SK-N-SH treated with all-trans-retinoic acid at 6 μM for 48 hours (cell line): ENCODE measurements at regions not wholly inside any gene's neighbourhood (a gene's known extent, or its start where the extent isn't known, plus 50 kb on each side); places are given as distances from the start of the nearest gene placed in this dataset.

Experiments used
- ATAC-seq: fragments of 200-7000 bp; cut with Tn5 transposase; 3 replicates; pipeline ENCODE4 v1.9.1; 2020; ENCODE audit warnings: mild to moderate bottlenecking, moderate library complexity
- ARNTL ChIP-seq: fragments of 450-650 bp; formaldehyde crosslinking; IDR thresholded peaks from 2 replicates; pipeline ENCODE4 v1.5.0; 2020; ENCODE audit warnings: low read depth, mild to moderate bottlenecking, moderate library complexity, borderline replicate concordance
- BACH2 ChIP-seq: fragments of 250-450 bp; sonication (Bioruptor Pico); IDR thresholded peaks from 2 replicates; pipeline ENCODE4 v1.9.0; 2021; ENCODE audit warnings: mild to moderate bottlenecking, borderline replicate concordance
- CSDC2 ChIP-seq: fragments of 250-450 bp; sonication (Bioruptor Pico); IDR thresholded peaks from 2 replicates; pipeline ENCODE4 v1.5.0; 2020; ENCODE audit warnings: mild to moderate bottlenecking, moderate library complexity
- CSRNP3 ChIP-seq: fragments of 250-450 bp; sonication (Bioruptor Pico); IDR thresholded peaks from 2 replicates; pipeline ENCODE4 v1.5.1; 2021; ENCODE audit warnings: mild to moderate bottlenecking, moderate library complexity
- GLIS3 ChIP-seq: fragments of 250-450 bp; sonication (Bioruptor Pico); IDR thresholded peaks from 2 replicates; pipeline ENCODE4 v1.5.0; 2020; ENCODE audit warnings: mild to moderate bottlenecking, moderate library complexity
- ISL1 ChIP-seq: fragments of 250-450 bp; sonication (Bioruptor Pico); IDR thresholded peaks from 2 replicates; pipeline ENCODE4 v2.1.2; 2022; ENCODE audit warnings: mild to moderate bottlenecking, moderate library complexity
- OSR1 ChIP-seq: fragments of 250-450 bp; sonication (Bioruptor Pico); IDR thresholded peaks from 2 replicates; pipeline ENCODE4 v1.8.0; 2022; ENCODE audit warnings: moderate library complexity, mild to moderate bottlenecking, inconsistent platforms
- PATZ1 ChIP-seq: fragments of 250-450 bp; sonication (Bioruptor Pico); IDR thresholded peaks from 2 replicates; pipeline ENCODE4 v1.8.0; 2020; ENCODE audit warnings: mild to moderate bottlenecking, moderate library complexity, borderline replicate concordance
- POU6F1 ChIP-seq: fragments of 250-450 bp; sonication (Bioruptor Pico); IDR thresholded peaks from 2 replicates; pipeline ENCODE4 v1.8.0; 2021; ENCODE audit warnings: low read depth, mild to moderate bottlenecking, moderate library complexity, borderline replicate concordance
- PPARA ChIP-seq: fragments of 250-450 bp; sonication (Bioruptor Pico); IDR thresholded peaks from 2 replicates; pipeline ENCODE4 v1.5.0; 2020; ENCODE audit warnings: mild to moderate bottlenecking, borderline replicate concordance
- RARB ChIP-seq: fragments of 250-450 bp; sonication (Bioruptor Pico); IDR thresholded peaks from 2 replicates; pipeline ENCODE4 v1.8.0; 2021; ENCODE audit warnings: mild to moderate bottlenecking, moderate library complexity
- SNAI2 ChIP-seq: fragments of 250-450 bp; sonication (Bioruptor Pico); IDR thresholded peaks from 2 replicates; pipeline ENCODE4 v1.5.0; 2020; ENCODE audit warnings: mild to moderate bottlenecking, moderate library complexity
- TCF4 ChIP-seq: fragments of 250-450 bp; sonication (Bioruptor Pico); IDR thresholded peaks from 2 replicates; pipeline ENCODE4 v1.8.0; 2021; ENCODE audit warnings: mild to moderate bottlenecking, moderate library complexity, borderline replicate concordance
- TSHZ2 ChIP-seq: fragments of 250-450 bp; sonication (Bioruptor Pico); IDR thresholded peaks from 2 replicates; pipeline ENCODE4 v1.5.0; 2020; ENCODE audit warnings: mild to moderate bottlenecking, moderate library complexity
- ZC3H10 ChIP-seq: fragments of 250-450 bp; sonication (Bioruptor Pico); IDR thresholded peaks from 2 replicates; pipeline ENCODE4 v1.5.1; 2021; ENCODE audit warnings: mild to moderate bottlenecking, moderate library complexity
- ZFP3 ChIP-seq: fragments of 250-450 bp; sonication (Bioruptor Pico); IDR thresholded peaks from 2 replicates; pipeline ENCODE4 v1.5.0; 2020; ENCODE audit warnings: mild to moderate bottlenecking, moderate library complexity
- ZFP30 ChIP-seq: fragments of 450-650 bp; formaldehyde crosslinking; IDR thresholded peaks from 2 replicates; pipeline ENCODE4 v1.5.0; 2022; ENCODE audit warnings: mild to moderate bottlenecking, moderate library complexity
- ZNF565 ChIP-seq: fragments of 450-650 bp; formaldehyde crosslinking; conservative IDR thresholded peaks from 2 replicates; pipeline ENCODE4 v1.5.0; 2020; ENCODE audit warnings: low read depth, mild to moderate bottlenecking, moderate library complexity
- ZNF70 ChIP-seq: fragments of 450-650 bp; formaldehyde crosslinking; IDR thresholded peaks from 2 replicates; pipeline ENCODE4 v1.5.0; 2020; ENCODE audit warnings: mild to moderate bottlenecking, moderate library complexity
- ZNF8 ChIP-seq: fragments of 450-650 bp; formaldehyde crosslinking; IDR thresholded peaks from 2 replicates; pipeline ENCODE4 v1.5.0; 2020; ENCODE audit warnings: mild to moderate bottlenecking, moderate library complexity

GRCh38 chr16:86185089-86185488, 286.1 kb downstream of the IRF8 start:
- TF ChIP-seq TCF4 (CRISPR knock-in tag): no peak
- TF ChIP-seq CSDC2 (CRISPR knock-in tag): no peak
- no peak for TF ChIP-seq ZFP30 (CRISPR knock-in tag)
- TF ChIP-seq SNAI2 (CRISPR knock-in tag): no peak
- TF ChIP-seq RARB (CRISPR knock-in tag): no peak
- TF ChIP-seq CSRNP3 (CRISPR knock-in tag): no peak
- TF ChIP-seq ISL1: no peak
- TF ChIP-seq BACH2: no peak
- no peak for TF ChIP-seq TSHZ2
- no peak for TF ChIP-seq OSR1 (CRISPR knock-in tag)
- TF ChIP-seq ZNF565 (CRISPR knock-in tag): no peak
- TF ChIP-seq POU6F1 (CRISPR knock-in tag): no peak
- no peak for TF ChIP-seq ZNF70 (CRISPR knock-in tag)
- no peak for TF ChIP-seq GLIS3 (CRISPR knock-in tag)
- no peak for ATAC-seq

GRCh38 chr16:86186313-86186712, 287.4 kb downstream of the IRF8 start:
- no peak for TF ChIP-seq SNAI2 (CRISPR knock-in tag)
- no peak for TF ChIP-seq BACH2
- TF ChIP-seq ZNF8 (CRISPR knock-in tag): no peak
- TF ChIP-seq RARB (CRISPR knock-in tag): no peak
- ATAC-seq: no peak

- ATAC-seq: no peak
- TF ChIP-seq ARNTL (CRISPR knock-in tag) (no peak), GLIS3 (CRISPR knock-in tag) (no peak), PATZ1 (no peak), ZNF8 (CRISPR knock-in tag) (no peak), CSRNP3 (CRISPR knock-in tag) (no peak), BACH2 (no peak), PPARA (no peak), ZC3H10 (no peak), ZNF70 (CRISPR knock-in tag) (no peak), SNAI2 (CRISPR knock-in tag) (no peak), TCF4 (CRISPR knock-in tag) (no peak), RARB (CRISPR knock-in tag) (no peak)
- TF ChIP-seq, all 23 proteins: peak for 0
Observed at GRCh38 chr16:86189934-86190333, 291.0 kb downstream of the IRF8 start.

- ATAC-seq: no peak
- TF ChIP-seq TSHZ2 (no peak), TCF4 (CRISPR knock-in tag) (no peak), SNAI2 (CRISPR knock-in tag) (no peak), BACH2 (no peak), GLIS3 (CRISPR knock-in tag) (no peak), CSDC2 (CRISPR knock-in tag) (no peak), OSR1 (CRISPR knock-in tag) (no peak), ZFP3 (CRISPR knock-in tag) (no peak), POU6F1 (CRISPR knock-in tag) (no peak)
Observed at GRCh38 chr16:86191663-86192062, 292.7 kb downstream of the IRF8 start.
